H1 (cell line): ENCODE measurements at regions not wholly inside any gene's neighbourhood (a gene's known extent, or its start where the extent isn't known, plus 50 kb on each side); places are given as distances from the start of the nearest gene placed in this dataset.

Experiments
- EZH2 ChIP-seq: fragments of 200-600 bp; sonication (generic); IDR thresholded peaks from 2 replicates; pipeline ENCODE4 v1.7.1; 2012; ENCODE audit warnings: low read depth, mild to moderate bottlenecking, moderate library complexity, low read length, inconsistent platforms; ENCODE audit not compliant: severe bottlenecking
- SIRT6 ChIP-seq: IDR thresholded peaks from one replicate; pipeline ENCODE4 v1.7.1; 2012; ENCODE audit warnings: low read length, inconsistent platforms
- TF ChIP-seq, protein P1 (sequence below): IDR thresholded peaks from 2 replicates; pipeline ENCODE4 v1.6.1; 2012; ENCODE audit warnings: inconsistent platforms

DNA sequence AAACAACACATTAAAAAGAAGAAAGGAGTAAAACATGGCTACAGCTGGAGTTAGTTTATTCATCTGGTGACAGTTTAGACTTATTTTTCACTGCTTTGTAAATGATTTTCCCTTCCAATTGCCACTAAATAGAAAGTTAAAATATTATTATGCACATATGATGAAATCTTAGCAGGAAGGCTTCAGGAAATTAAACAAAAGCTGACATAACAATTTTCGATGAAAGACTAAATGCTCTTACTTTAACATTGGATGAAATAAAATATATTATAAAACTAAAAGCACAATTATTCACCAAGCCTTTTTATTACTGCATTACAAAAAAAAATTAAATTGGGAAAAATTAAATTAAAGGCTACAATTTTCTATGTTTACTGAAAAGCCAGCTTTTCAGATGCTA is 158.0 kb downstream of the MMUT start:
- TF ChIP-seq SIRT6 (no peak), EZH2 (no peak)
- TF ChIP-seq, protein P1, sequence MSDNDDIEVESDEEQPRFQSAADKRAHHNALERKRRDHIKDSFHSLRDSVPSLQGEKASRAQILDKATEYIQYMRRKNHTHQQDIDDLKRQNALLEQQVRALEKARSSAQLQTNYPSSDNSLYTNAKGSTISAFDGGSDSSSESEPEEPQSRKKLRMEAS = no peak
